Mucosa of rectum (tissue), 2 donors: ENCODE measurements at regions not wholly inside any gene's neighbourhood (a gene's known extent, or its start where the extent isn't known, plus 50 kb on each side); places are given as distances from the start of the nearest gene placed in this dataset.

ENCODE experiments used
- H3K27ac ChIP-seq, 2 donors: one replicate each; pipeline ENCODE4 v1.7.0; 2013; ENCODE audit warnings: inconsistent platforms in 2 of 2, low read depth in 2 of 2, low read length in 2 of 2
- H3K27me3 ChIP-seq, 2 donors: one replicate each; pipeline ENCODE4 v1.7.0; 2013; ENCODE audit warnings: low read length in 2 of 2; ENCODE audit not compliant: control insufficient read depth in 2 of 2, insufficient read depth in 2 of 2
- H3K36me3 ChIP-seq, 2 donors: one replicate each; pipeline ENCODE4 v1.7.0; 2013; ENCODE audit warnings: low read length in 2 of 2; ENCODE audit not compliant: control insufficient read depth in 2 of 2, insufficient read depth in 2 of 2
- H3K4me1 ChIP-seq, 2 donors: one replicate each; pipeline ENCODE4 v1.7.0; 2013; ENCODE audit warnings: low read length in 2 of 2, mild to moderate bottlenecking in 1 of 2; ENCODE audit not compliant: control insufficient read depth in 2 of 2, insufficient read depth in 2 of 2
- H3K4me3 ChIP-seq, 2 donors: one replicate each; pipeline ENCODE4 v1.7.0; 2013; ENCODE audit warnings: low read length in 2 of 2
- H3K9ac ChIP-seq, 2 donors: one replicate each; pipeline ENCODE4 v1.7.0; 2013; ENCODE audit warnings: low read length in 2 of 2, low read depth in 1 of 2, mild to moderate bottlenecking in 1 of 2
- H3K9me3 ChIP-seq, 2 donors: one replicate each; pipeline ENCODE4 v1.7.0; 2013; ENCODE audit warnings: low read length in 2 of 2; ENCODE audit not compliant: control insufficient read depth in 2 of 2
- donor health status: healthy.
- donor health status: Normal muscosa, but diverticular disease.

GRCh38 chr5:73254642-73255041 is 81.6 kb downstream of the TMEM174 start:
- H3K9me3 ChIP-seq = no peaks in the 10 kb centered on the region
- no peak overlapping the region for H3K4me3 ChIP-seq
- H3K27ac ChIP-seq = no peak overlapping the region
- no peaks in the 10 kb centered on the region for H3K36me3 ChIP-seq
- no peak overlapping the region for H3K9ac ChIP-seq
- peaks cover 3 to 21% of the 10 kb centered on the region in 2 donors for H3K27me3 ChIP-seq
- H3K4me1 ChIP-seq = no peaks in the 10 kb centered on the region

DNA sequence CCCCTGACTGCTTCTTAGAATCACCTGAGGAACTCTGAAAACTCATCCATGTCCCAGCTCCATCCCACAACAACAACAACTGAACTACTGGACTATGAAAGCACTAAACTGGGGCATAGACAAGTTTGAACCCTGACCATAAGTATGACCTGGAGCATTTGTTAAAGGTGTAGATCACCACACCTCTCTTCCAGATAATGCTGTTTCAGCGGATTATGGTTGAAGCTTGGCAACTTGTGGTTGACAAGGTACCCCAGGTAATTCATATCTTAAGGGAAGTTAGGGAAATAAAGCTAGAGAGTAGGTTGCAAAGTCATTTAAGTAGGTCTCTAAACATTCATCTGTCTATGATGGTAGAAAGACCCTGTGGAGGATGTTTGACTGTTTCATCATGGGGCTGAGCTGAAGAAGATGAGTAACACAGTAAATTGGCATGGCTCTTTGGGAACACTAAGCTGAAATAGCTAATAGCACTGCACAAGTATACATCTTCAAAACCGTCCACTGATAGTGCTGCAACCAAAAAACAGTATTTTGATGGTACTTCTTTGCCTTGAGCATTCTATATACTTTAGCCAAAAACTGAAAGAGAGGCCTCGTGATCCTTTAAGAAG is 80.2 kb downstream of the TMEM174 start:
- no peaks in the 10 kb centered on the region for H3K9me3 ChIP-seq
- no peak overlapping the region for H3K9ac ChIP-seq
- H3K4me3 ChIP-seq = no peak overlapping the region
- H3K27ac ChIP-seq = no peak overlapping the region
- H3K27me3 ChIP-seq = peaks cover 3 to 21% of the 10 kb centered on the region in 2 donors
- no peaks in the 10 kb centered on the region for H3K36me3 ChIP-seq
- no peaks in the 10 kb centered on the region for H3K4me1 ChIP-seq

DNA sequence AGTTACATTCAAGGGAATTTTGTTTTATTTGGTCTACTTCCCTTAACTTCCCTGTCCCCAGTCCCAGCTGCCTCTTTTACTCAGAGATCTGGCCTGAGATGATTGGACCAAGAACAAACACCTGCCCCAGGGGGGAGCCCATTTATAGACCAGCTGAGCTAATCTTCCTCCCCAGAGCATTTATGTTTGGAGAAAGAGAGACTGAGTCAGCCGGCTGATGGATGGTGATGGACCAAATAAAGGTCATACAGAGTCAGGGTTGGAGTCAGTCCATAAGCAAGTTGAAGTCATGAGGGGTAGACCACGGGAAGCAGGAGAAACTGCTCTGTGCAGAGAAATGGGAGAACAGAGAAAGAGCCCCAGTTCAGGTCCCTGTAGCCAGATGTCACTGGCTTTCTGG is 77.7 kb downstream of the TMEM174 start:
- Histone ChIP-seq H3K4me1 (no peaks in the 10 kb centered on the region), H3K36me3 (no peaks in the 10 kb centered on the region), H3K27ac (no peak overlapping the region)

DNA sequence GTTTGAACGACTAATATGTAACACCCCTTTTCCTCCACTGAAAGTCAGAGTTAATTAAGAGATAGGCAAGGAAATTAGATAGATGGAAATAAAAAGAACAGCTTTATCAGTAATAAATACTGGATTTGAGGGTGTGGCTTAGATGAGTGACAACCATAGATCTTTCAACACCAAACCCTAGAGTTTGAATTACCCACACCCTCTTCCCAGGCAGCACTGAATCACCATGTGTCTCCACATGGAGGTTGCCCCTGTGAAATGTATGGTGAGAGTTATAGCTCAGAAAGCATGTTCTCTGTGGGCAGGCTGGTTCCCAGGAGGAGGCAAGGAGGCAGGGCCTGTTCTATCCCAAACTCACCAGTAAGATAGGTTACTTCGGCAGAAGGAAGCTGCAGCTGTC is 69.7 kb downstream of the TMEM174 start:
- Histone ChIP-seq H3K9ac (no peak overlapping the region), H3K36me3 (no peaks in the 10 kb centered on the region), H3K27ac (no peak overlapping the region), H3K4me3 (no peak overlapping the region), H3K4me1 (no peaks in the 10 kb centered on the region), H3K9me3 (no peaks in the 10 kb centered on the region), H3K27me3 (peaks cover 4 to 39% of the 10 kb centered on the region in 2 donors)

More for the DNA sequence above, 77.7 kb downstream of the TMEM174 start:
- Histone ChIP-seq H3K27me3 (peaks cover 7 to 26% of the 10 kb centered on the region in 2 donors), H3K4me3 (no peak overlapping the region), H3K9me3 (no peaks in the 10 kb centered on the region), H3K9ac (no peak overlapping the region)

- Histone ChIP-seq H3K36me3 (no peaks in the 10 kb centered on the region), H3K27me3 (peaks cover 7 to 34% of the 10 kb centered on the region in 2 donors), H3K9me3 (no peaks in the 10 kb centered on the region), H3K9ac (no peak overlapping the region), H3K4me1 (no peaks in the 10 kb centered on the region), H3K4me3 (no peak overlapping the region), H3K27ac (no peak overlapping the region)
Observed at GRCh38 chr5:73238873-73239272, 65.9 kb downstream of the TMEM174 start.

GRCh38 chr5:73236541-73237128 is 63.6 kb downstream of the TMEM174 start:
- Histone ChIP-seq H3K9ac (no peak overlapping the region), H3K4me1 (peaks cover 3 to 12% of the 10 kb centered on the region in 2 donors), H3K27me3 (peaks cover 30 to 50% of the 10 kb centered on the region in 2 donors), H3K4me3 (no peak overlapping the region), H3K9me3 (no peaks in the 10 kb centered on the region), H3K36me3 (no peaks in the 10 kb centered on the region), H3K27ac (no peak overlapping the region)

- Histone ChIP-seq H3K4me1 (peaks cover 3 to 12% of the 10 kb centered on the region in 2 donors), H3K36me3 (no peaks in the 10 kb centered on the region), H3K27me3 (peaks cover 53 to 60% of the 10 kb centered on the region in 2 donors), H3K4me3 (no peak overlapping the region), H3K27ac (no peak overlapping the region), H3K9ac (no peak overlapping the region), H3K9me3 (no peaks in the 10 kb centered on the region)
Observed at GRCh38 chr5:73234204-73234555, 61.2 kb downstream of the TMEM174 start.

DNA sequence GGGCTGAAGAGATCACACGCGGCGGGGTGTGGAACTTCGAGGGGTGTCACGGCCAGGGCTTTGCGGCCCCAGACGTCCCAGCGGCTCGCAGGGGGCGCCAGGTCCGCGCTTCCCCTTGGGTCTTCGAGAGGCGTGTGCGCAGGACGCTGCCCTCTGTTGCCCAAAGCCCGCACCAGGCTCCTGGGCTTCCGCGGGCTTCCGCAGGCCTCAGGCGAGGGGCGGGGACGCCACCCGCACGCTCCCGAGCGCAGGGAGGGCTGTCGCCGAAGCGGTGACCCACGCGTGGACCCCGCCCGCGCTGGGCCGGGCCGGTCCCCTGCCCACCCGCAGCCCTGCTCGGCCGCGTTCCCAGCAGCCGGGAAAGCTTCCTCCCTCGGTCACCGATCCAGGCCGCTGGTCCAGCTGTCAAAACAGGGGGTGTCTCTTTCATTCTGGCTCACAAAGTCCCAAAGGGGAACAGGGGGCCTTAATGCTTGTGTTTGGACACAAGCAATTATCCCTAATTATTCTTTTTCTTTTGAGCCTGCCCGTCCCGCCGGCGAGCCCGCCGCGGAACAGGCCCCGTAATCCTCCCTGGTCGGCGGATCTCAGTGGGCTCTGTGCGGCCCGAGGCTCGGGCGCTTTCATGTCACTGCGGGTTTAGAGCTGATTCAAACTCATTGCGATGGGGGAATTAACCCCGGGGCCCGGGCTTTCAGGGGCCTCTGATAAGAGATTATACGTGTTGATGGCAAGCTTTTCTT is 60.6 kb downstream of the TMEM174 start:
- H3K9ac ChIP-seq = peak overlapping the region in 1 of 2 donors; percentile 42

DNA sequence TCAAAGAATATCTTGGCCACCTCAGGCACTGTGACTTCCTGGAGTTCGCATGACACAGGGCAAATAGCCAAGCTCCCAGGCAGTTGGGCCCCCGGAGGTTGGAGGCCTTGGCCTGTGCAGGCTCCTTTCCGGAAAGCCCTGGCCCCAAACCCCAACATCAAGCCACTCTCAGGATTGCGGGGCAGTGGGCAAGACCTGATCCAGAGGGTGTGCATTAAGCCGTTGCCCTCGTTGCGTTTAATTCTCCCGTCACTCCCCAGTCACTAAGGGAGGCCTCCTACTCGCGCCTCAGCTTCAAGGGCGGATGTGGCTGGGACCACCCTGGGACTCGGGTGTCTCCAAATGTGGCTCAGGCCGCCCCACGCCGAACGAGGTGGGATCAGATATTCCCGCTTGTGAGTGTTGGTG is 60.1 kb downstream of the TMEM174 start:
- peaks cover 56 to 57% of the 10 kb centered on the region in 2 donors for H3K27me3 ChIP-seq
- no peaks in the 10 kb centered on the region for H3K9me3 ChIP-seq
- H3K4me3 ChIP-seq = peak overlapping the region in 1 of 2 donors; percentile 50
- no peaks in the 10 kb centered on the region for H3K36me3 ChIP-seq
- peaks cover 3 to 12% of the 10 kb centered on the region in 2 donors for H3K4me1 ChIP-seq
- peak overlapping the region in 1 of 2 donors; percentile 42 for H3K9ac ChIP-seq
- H3K27ac ChIP-seq = no peak overlapping the region

More for the DNA sequence above, 60.6 kb downstream of the TMEM174 start:
- peak overlapping the region; percentile 42 to 50 for H3K4me3 ChIP-seq
- H3K27me3 ChIP-seq = peaks cover 56 to 57% of the 10 kb centered on the region in 2 donors
- no peak overlapping the region for H3K27ac ChIP-seq
- no peaks in the 10 kb centered on the region for H3K9me3 ChIP-seq
- no peaks in the 10 kb centered on the region for H3K36me3 ChIP-seq
- H3K4me1 ChIP-seq = peaks cover 3 to 12% of the 10 kb centered on the region in 2 donors
